GM23248 (cell line): ENCODE measurements at regions not wholly inside any gene's neighbourhood (a gene's known extent, or its start where the extent isn't known, plus 50 kb on each side); places are given as distances from the start of the nearest gene placed in this dataset.

Source experiments
- EZH2 ChIP-seq: fragments of 200-600 bp; sonication (generic); IDR thresholded peaks from 2 replicates; pipeline ENCODE4 v1.6.1; 2018; ENCODE audit warnings: antibody characterized with exemption, mild to moderate bottlenecking; ENCODE audit not compliant: insufficient read depth, poor library complexity, severe bottlenecking
- EZH2phosphoT487 ChIP-seq: fragments of 200-600 bp; sonication (generic); IDR thresholded peaks from 2 replicates; pipeline ENCODE4 v1.6.1; 2018; ENCODE audit warnings: antibody characterized with exemption, moderate library complexity, mild to moderate bottlenecking, low read depth; ENCODE audit not compliant: insufficient read depth

GRCh38 chr12:84803661-84804060 is 108.9 kb downstream of the SLC6A15 start:
- TF ChIP-seq EZH2phosphoT487, result no peak
- no peak for TF ChIP-seq EZH2
